Keratinocyte (primary cell): ENCODE measurements at regions not wholly inside any gene's neighbourhood (a gene's known extent, or its start where the extent isn't known, plus 50 kb on each side); places are given as distances from the start of the nearest gene placed in this dataset.

Source experiments
- DNase-seq: peaks from one replicate; pipeline ENCODE4 v3.0.0-alpha.2; 2011; ENCODE audit warnings: low read depth, missing footprints, low spot score
- FAIRE-seq: peaks from 2 replicates; lab custom pipeline; 2011; peaks lifted over from hg19 to GRCh38; lab: Jason Lieb, UNC
- H2AFZ ChIP-seq: 2 replicates; pipeline ENCODE4 v1.6.0; 2012; ENCODE audit warnings: low read length, control low read depth, inconsistent platforms; ENCODE audit not compliant: control insufficient read depth
- H3K27ac ChIP-seq: 2 replicates; pipeline ENCODE4 v1.5.1; 2011; ENCODE audit warnings: low read length; ENCODE audit not compliant: control insufficient read depth, insufficient read depth
- H3K27me3 ChIP-seq: 3 replicates; pipeline ENCODE4 v1.6.0; 2011; ENCODE audit warnings: low read length; ENCODE audit not compliant: control insufficient read depth, insufficient read depth; ENCODE audit errors: extremely low read depth
- H3K36me3 ChIP-seq, 2 experiments: 2 replicates in 1 of 2; 3 replicates in 1 of 2; pipeline ENCODE4 v1.5.1; 2011; ENCODE audit warnings: low read length in 2 of 2, mild to moderate bottlenecking in 1 of 2; ENCODE audit not compliant: control insufficient read depth in 2 of 2, insufficient read depth in 2 of 2; ENCODE audit errors: extremely low read depth in 1 of 2
- H3K4me1 ChIP-seq: 3 replicates; pipeline ENCODE4 v1.5.1; 2011; ENCODE audit warnings: low read length; ENCODE audit not compliant: control insufficient read depth, insufficient read depth; ENCODE audit errors: extremely low read depth
- H3K4me2 ChIP-seq: 3 replicates; pipeline ENCODE4 v1.6.0; 2011; ENCODE audit warnings: low read depth, low read length; ENCODE audit not compliant: control insufficient read depth, insufficient read depth; ENCODE audit errors: extremely low read depth
- H3K4me3 ChIP-seq, 3 experiments: fragments of 200-600 bp in 1 of 3; sonication (generic) in 1 of 3; 2 replicates in 2 of 3; 3 replicates in 1 of 3; pipeline ENCODE4 v1.5.1; 2011 to 2016; ENCODE audit warnings: low read length in 3 of 3, mild to moderate bottlenecking in 3 of 3, control low read depth in 2 of 3, inconsistent platforms in 1 of 3, low read depth in 1 of 3, mixed read lengths in 1 of 3, mixed run types in 1 of 3, moderate library complexity in 1 of 3; ENCODE audit not compliant: control insufficient read depth in 2 of 3, insufficient read depth in 2 of 3; ENCODE audit errors: extremely low read depth in 1 of 3
- H3K79me2 ChIP-seq: 2 replicates; pipeline ENCODE4 v1.6.0; 2012; ENCODE audit warnings: low read length; ENCODE audit not compliant: control insufficient read depth, insufficient read depth
- H3K9ac ChIP-seq: 3 replicates; pipeline ENCODE4 v1.6.0; 2011; ENCODE audit warnings: low read length; ENCODE audit not compliant: control insufficient read depth, insufficient read depth; ENCODE audit errors: extremely low read depth
- H3K9me1 ChIP-seq: 3 replicates; pipeline ENCODE4 v1.6.0; 2011; ENCODE audit warnings: low read length; ENCODE audit not compliant: control insufficient read depth, insufficient read depth; ENCODE audit errors: extremely low read depth
- H3K9me3 ChIP-seq: 2 replicates; pipeline ENCODE4 v1.5.1; 2012; ENCODE audit warnings: low read depth, low read length; ENCODE audit not compliant: control insufficient read depth
- H4K20me1 ChIP-seq: 3 replicates; pipeline ENCODE4 v1.6.0; 2011; ENCODE audit warnings: low read length; ENCODE audit not compliant: control insufficient read depth, insufficient read depth; ENCODE audit errors: extremely low read depth
- CTCF ChIP-seq, 3 experiments: IDR thresholded peaks in 1 of 3; conservative IDR thresholded peaks in 1 of 3; optimal IDR thresholded peaks in 1 of 3; 2 replicates in 2 of 3; 3 replicates in 1 of 3; pipeline versions ENCODE3 to v1.5.1; 2011; ENCODE audit warnings: low read length in 3 of 3, mild to moderate bottlenecking in 3 of 3, moderate library complexity in 2 of 3, control low read depth in 1 of 3, inconsistent platforms in 1 of 3; ENCODE audit not compliant: insufficient read depth in 2 of 3; ENCODE audit errors: extremely low read depth in 1 of 3
- EZH2 ChIP-seq: IDR thresholded peaks from one replicate; pipeline ENCODE4 v1.6.1; 2012; ENCODE audit warnings: inconsistent platforms, mild to moderate bottlenecking, low read length, moderate library complexity
- dilution Hi-C: fragments of 300-500 bp; cut with MboI; formaldehyde crosslinking; loops from one replicate; pipeline ENCODE4 v1.7.0; 2020; ENCODE audit warnings: low sequenced_read_pairs; ENCODE audit not compliant: extremely low pct_ligation_motif_present

GRCh38 chr1:22201023-22201422 is 58.1 kb upstream of the WNT4 start:
- no peaks in the 10 kb centered on the region for H3K9me3 ChIP-seq
- H3K9me1 ChIP-seq, result no peaks in the 10 kb centered on the region
- H4K20me1 ChIP-seq, result no peaks in the 10 kb centered on the region
- no peak overlapping the region for H3K4me2 ChIP-seq
- peaks cover 25% of the 10 kb centered on the region for H3K27me3 ChIP-seq
- dilution Hi-C loops, result no loop called here
- FAIRE-seq (no peak), DNase-seq (no peak)
- no peak overlapping the region for H3K4me3 ChIP-seq
- no peaks in the 10 kb centered on the region for H3K36me3 ChIP-seq
- no peaks in the 10 kb centered on the region for H3K79me2 ChIP-seq
- no peak overlapping the region for H3K9ac ChIP-seq
- H3K27ac ChIP-seq, result no peak overlapping the region
- H2AFZ ChIP-seq, result no peak overlapping the region
- no peaks in the 10 kb centered on the region for H3K4me1 ChIP-seq
- TF ChIP-seq EZH2 (no peak), CTCF (optimal IDR thresholded peaks at IDR 0.05 in 1 of 3, IDR thresholded peaks at IDR 0.05 in 1 of 3, conservative IDR thresholded peaks at IDR 0.05 in 1 of 3; ENCODE audit: extremely low read depth in 1 of 3, insufficient read depth in 2 of 3, low read length in 3 of 3) (no peak)

- no peak for FAIRE-seq
- no peak overlapping the region for H3K4me3 ChIP-seq
Observed at GRCh38 chr1:22203335-22203734, 60.4 kb upstream of the WNT4 start.

More at GRCh38 chr1:22203335-22203734, 60.4 kb upstream of the WNT4 start:
- no peaks in the 10 kb centered on the region for H3K9me1 ChIP-seq
- no peaks in the 10 kb centered on the region for H3K79me2 ChIP-seq
- TF ChIP-seq EZH2 (no peak), CTCF (optimal IDR thresholded peaks at IDR 0.05 in 1 of 3, IDR thresholded peaks at IDR 0.05 in 1 of 3, conservative IDR thresholded peaks at IDR 0.05 in 1 of 3; ENCODE audit: extremely low read depth in 1 of 3, insufficient read depth in 2 of 3, low read length in 3 of 3) (no peak)
- no peak for DNase-seq
- peaks cover 43% of the 10 kb centered on the region for H3K27me3 ChIP-seq
- no peak overlapping the region for H3K9ac ChIP-seq
- no peak overlapping the region for H3K4me2 ChIP-seq
- H2AFZ ChIP-seq, result no peak overlapping the region
- no peak overlapping the region for H3K27ac ChIP-seq
- H3K36me3 ChIP-seq, result no peaks in the 10 kb centered on the region
- dilution Hi-C loops, result no loop called here
- H3K9me3 ChIP-seq, result no peaks in the 10 kb centered on the region
- no peaks in the 10 kb centered on the region for H4K20me1 ChIP-seq
- H3K4me1 ChIP-seq, result no peaks in the 10 kb centered on the region
